CD8-positive, alpha-beta memory T cell (primary cell): ENCODE measurements at regions not wholly inside any gene's neighbourhood (a gene's known extent, or its start where the extent isn't known, plus 50 kb on each side); places are given as distances from the start of the nearest gene placed in this dataset.

Experiments
- CTCF ChIA-PET: fragments of 350-600 bp; sonication (Branson Sonifier 250); formaldehyde crosslinking; loops from one replicate; lab custom pipeline; 2021; ENCODE audit warnings: antibody characterized with exemption; lab: Charles Lee
- POLR2A ChIA-PET: fragments of 350-600 bp; sonication (Branson Sonifier 250); formaldehyde crosslinking; loops from one replicate; lab custom pipeline; 2021; ENCODE audit warnings: antibody characterized with exemption; lab: Charles Lee
- DNase-seq, 5 donors: peaks; one replicate each; pipeline versions ENCODE4 v3.0.0 to v3.0.0-alpha.2; 2020 to 2022; ENCODE audit warnings: mixed read lengths in 1 of 5
- H3K27ac ChIP-seq: one replicate; pipeline ENCODE4 v1.7.0; 2013; ENCODE audit warnings: low read depth, mild to moderate bottlenecking, low read length, moderate library complexity
- H3K27me3 ChIP-seq: 2 replicates; pipeline ENCODE4 v1.7.0; 2013; ENCODE audit warnings: low read length, mild to moderate bottlenecking; ENCODE audit not compliant: insufficient read depth, poor library complexity, severe bottlenecking
- H3K36me3 ChIP-seq: 2 replicates; pipeline ENCODE4 v1.7.0; 2013; ENCODE audit warnings: mild to moderate bottlenecking, low read length, moderate library complexity; ENCODE audit not compliant: insufficient read depth
- H3K4me1 ChIP-seq: 2 replicates; pipeline ENCODE4 v1.7.0; 2013; ENCODE audit warnings: mild to moderate bottlenecking, low read length, moderate library complexity; ENCODE audit not compliant: insufficient read depth
- H3K4me3 ChIP-seq: 2 replicates; pipeline ENCODE4 v1.7.0; 2013; ENCODE audit warnings: mild to moderate bottlenecking, low read length
- H3K9me3 ChIP-seq: 2 replicates; pipeline ENCODE4 v1.7.0; 2013; ENCODE audit warnings: mild to moderate bottlenecking, low read length
- H3K27ac Mint-ChIP-seq, 8 donors: one replicate each; pipeline ENCODE4 v1.8.0; 2020 to 2021; ENCODE audit warnings: mixed read lengths in 8 of 8, mild to moderate bottlenecking in 6 of 8, inconsistent platforms in 3 of 8, moderate library complexity in 3 of 8
- H3K27me3 Mint-ChIP-seq, 2 donors: one replicate each; pipeline ENCODE4 v1.8.0; 2020 to 2021; ENCODE audit warnings: mixed read lengths in 2 of 2, mild to moderate bottlenecking in 1 of 2, moderate library complexity in 1 of 2
- H3K36me3 Mint-ChIP-seq, 3 donors: one replicate each; pipeline ENCODE4 v1.8.0; 2020 to 2021; ENCODE audit warnings: mixed read lengths in 3 of 3, inconsistent platforms in 1 of 3, mild to moderate bottlenecking in 1 of 3
- H3K4me1 Mint-ChIP-seq, 3 donors: one replicate each; pipeline ENCODE4 v1.8.0; 2020 to 2021; ENCODE audit warnings: mixed read lengths in 3 of 3, inconsistent platforms in 1 of 3, mild to moderate bottlenecking in 1 of 3
- H3K4me3 Mint-ChIP-seq, 7 donors: one replicate each; pipeline ENCODE4 v1.8.0; 2020 to 2021; ENCODE audit warnings: mixed read lengths in 7 of 7, mild to moderate bottlenecking in 6 of 7, moderate library complexity in 4 of 7, inconsistent platforms in 2 of 7
- H3K9me3 Mint-ChIP-seq, 5 donors: one replicate each; pipeline ENCODE4 v1.8.0; 2020 to 2022; ENCODE audit warnings: mixed read lengths in 5 of 5, mild to moderate bottlenecking in 3 of 5, moderate library complexity in 2 of 5, inconsistent platforms in 1 of 5

- H3K4me1 Mint-ChIP-seq: no peaks in the 10 kb centered on the region
- Histone ChIP-seq H3K27ac (no peak overlapping the region), H3K4me1 (no peaks in the 10 kb centered on the region), H3K4me3 (no peak overlapping the region), H3K27me3 (no peaks in the 10 kb centered on the region), H3K9me3 (no peaks in the 10 kb centered on the region), H3K36me3 (no peaks in the 10 kb centered on the region)
- no peak overlapping the region for H3K27ac Mint-ChIP-seq
- H3K9me3 Mint-ChIP-seq: peaks cover 2 to 21% (median 12%) of the 10 kb centered on the region in 5 donors
- no peaks in the 10 kb centered on the region for H3K36me3 Mint-ChIP-seq
- ChIA-PET POLR2A (no interaction called here), CTCF (no interaction called here)
- H3K27me3 Mint-ChIP-seq: no peaks in the 10 kb centered on the region
- H3K4me3 Mint-ChIP-seq: no peak overlapping the region
- DNase-seq: no peak
Observed at GRCh38 chr2:81171447-81171846, 866.9 kb upstream of the LRRTM1 start.

GRCh38 chr2:81163583-81163982, 859.0 kb upstream of the LRRTM1 start:
- Histone ChIP-seq H3K36me3 (no peaks in the 10 kb centered on the region), H3K4me3 (no peak overlapping the region), H3K27ac (no peak overlapping the region), H3K9me3 (no peaks in the 10 kb centered on the region), H3K27me3 (no peaks in the 10 kb centered on the region), H3K4me1 (no peaks in the 10 kb centered on the region)
- CTCF ChIA-PET: no interaction called here
- H3K27ac Mint-ChIP-seq: no peak overlapping the region
- peaks cover 5 to 15% (median 11%) of the 10 kb centered on the region in 5 donors for H3K9me3 Mint-ChIP-seq
- POLR2A ChIA-PET: no interaction called here
- H3K4me1 Mint-ChIP-seq: no peaks in the 10 kb centered on the region
- peaks cover 0 to 1% (median 0%) of the 10 kb centered on the region in 3 donors for H3K36me3 Mint-ChIP-seq
- H3K4me3 Mint-ChIP-seq: no peak overlapping the region
- no peaks in the 10 kb centered on the region for H3K27me3 Mint-ChIP-seq
- DNase-seq: no peak

GRCh38 chr2:81158505-81158904, 854.0 kb upstream of the LRRTM1 start:
- H3K36me3 ChIP-seq: no peaks in the 10 kb centered on the region
- no peaks in the 10 kb centered on the region for H3K9me3 ChIP-seq
- Mint-ChIP-seq H3K9me3 (peaks cover 8 to 25% (median 11%) of the 10 kb centered on the region in 5 donors), H3K4me3 (no peak overlapping the region), H3K4me1 (no peaks in the 10 kb centered on the region), H3K27ac (no peak overlapping the region), H3K36me3 (peaks cover 0 to 1% (median 0%) of the 10 kb centered on the region in 3 donors), H3K27me3 (no peaks in the 10 kb centered on the region)
- H3K4me1 ChIP-seq: no peaks in the 10 kb centered on the region
- H3K27ac ChIP-seq: no peak overlapping the region
- CTCF ChIA-PET: no interaction called here
- H3K4me3 ChIP-seq: no peak overlapping the region
- POLR2A ChIA-PET: no interaction called here
- H3K27me3 ChIP-seq: no peaks in the 10 kb centered on the region
- DNase-seq: no peak

GRCh38 chr2:81148323-81148722, 843.8 kb upstream of the LRRTM1 start:
- Histone ChIP-seq H3K27me3 (no peaks in the 10 kb centered on the region), H3K9me3 (no peaks in the 10 kb centered on the region), H3K4me3 (no peak overlapping the region), H3K4me1 (no peaks in the 10 kb centered on the region), H3K36me3 (no peaks in the 10 kb centered on the region), H3K27ac (no peak overlapping the region)
- no peak overlapping the region for H3K27ac Mint-ChIP-seq
- H3K36me3 Mint-ChIP-seq: no peaks in the 10 kb centered on the region
- ChIA-PET CTCF (no interaction called here), POLR2A (no interaction called here)
- no peaks in the 10 kb centered on the region for H3K4me1 Mint-ChIP-seq
- H3K27me3 Mint-ChIP-seq: no peaks in the 10 kb centered on the region
- DNase-seq: no peak
- H3K9me3 Mint-ChIP-seq: peaks cover 10 to 38% (median 23%) of the 10 kb centered on the region in 5 donors
- no peak overlapping the region for H3K4me3 Mint-ChIP-seq

GRCh38 chr2:81136296-81136695, 831.7 kb upstream of the LRRTM1 start:
- DNase-seq: no peak
- Mint-ChIP-seq H3K36me3 (no peaks in the 10 kb centered on the region), H3K9me3 (peaks cover 8 to 32% (median 17%) of the 10 kb centered on the region in 5 donors), H3K4me1 (no peaks in the 10 kb centered on the region), H3K27me3 (no peaks in the 10 kb centered on the region), H3K4me3 (no peak overlapping the region), H3K27ac (no peak overlapping the region)
- ChIA-PET CTCF (no interaction called here), POLR2A (no interaction called here)
- Histone ChIP-seq H3K36me3 (no peaks in the 10 kb centered on the region), H3K27ac (no peak overlapping the region), H3K9me3 (no peaks in the 10 kb centered on the region), H3K27me3 (no peaks in the 10 kb centered on the region), H3K4me1 (no peaks in the 10 kb centered on the region), H3K4me3 (no peak overlapping the region)

- no peak overlapping the region for H3K27ac ChIP-seq
- H3K36me3 ChIP-seq: no peaks in the 10 kb centered on the region
- Mint-ChIP-seq H3K27me3 (no peaks in the 10 kb centered on the region), H3K9me3 (peaks cover 1 to 59% (median 21%) of the 10 kb centered on the region in 5 donors), H3K4me1 (no peaks in the 10 kb centered on the region), H3K4me3 (no peak overlapping the region), H3K27ac (no peak overlapping the region), H3K36me3 (no peaks in the 10 kb centered on the region)
- CTCF ChIA-PET: no interaction called here
- no peaks in the 10 kb centered on the region for H3K9me3 ChIP-seq
- DNase-seq: no peak
- POLR2A ChIA-PET: no interaction called here
- H3K27me3 ChIP-seq: no peaks in the 10 kb centered on the region
- no peak overlapping the region for H3K4me3 ChIP-seq
- no peaks in the 10 kb centered on the region for H3K4me1 ChIP-seq
Observed at GRCh38 chr2:81097361-81097760, 792.8 kb upstream of the LRRTM1 start.

GRCh38 chr2:81093031-81093430, 788.5 kb upstream of the LRRTM1 start:
- no peaks in the 10 kb centered on the region for H3K4me1 Mint-ChIP-seq
- H3K4me3 ChIP-seq: no peak overlapping the region
- H3K27ac Mint-ChIP-seq: no peak overlapping the region
- no peak overlapping the region for H3K27ac ChIP-seq
- H3K36me3 Mint-ChIP-seq: no peaks in the 10 kb centered on the region
- H3K36me3 ChIP-seq: no peaks in the 10 kb centered on the region
- no peaks in the 10 kb centered on the region for H3K9me3 ChIP-seq
- ChIA-PET CTCF (no interaction called here), POLR2A (no interaction called here)
- peaks cover 3 to 38% (median 17%) of the 10 kb centered on the region in 5 donors for H3K9me3 Mint-ChIP-seq
- H3K27me3 Mint-ChIP-seq: no peaks in the 10 kb centered on the region
- H3K4me3 Mint-ChIP-seq: no peak overlapping the region
- no peaks in the 10 kb centered on the region for H3K27me3 ChIP-seq
- H3K4me1 ChIP-seq: no peaks in the 10 kb centered on the region
- DNase-seq: no peak

- ChIA-PET POLR2A (no interaction called here), CTCF (no interaction called here)
- no peaks in the 10 kb centered on the region for H3K4me1 Mint-ChIP-seq
- H3K4me3 Mint-ChIP-seq: no peak overlapping the region
- DNase-seq: no peak
- H3K36me3 Mint-ChIP-seq: no peaks in the 10 kb centered on the region
- Histone ChIP-seq H3K27me3 (no peaks in the 10 kb centered on the region), H3K4me3 (no peak overlapping the region), H3K4me1 (no peaks in the 10 kb centered on the region), H3K27ac (no peak overlapping the region), H3K9me3 (no peaks in the 10 kb centered on the region), H3K36me3 (no peaks in the 10 kb centered on the region)
- no peaks in the 10 kb centered on the region for H3K27me3 Mint-ChIP-seq
- peaks cover 5 to 27% (median 8%) of the 10 kb centered on the region in 5 donors for H3K9me3 Mint-ChIP-seq
- H3K27ac Mint-ChIP-seq: no peak overlapping the region
Observed at GRCh38 chr2:81087646-81088045, 783.1 kb upstream of the LRRTM1 start.

- ChIA-PET POLR2A (no interaction called here), CTCF (no interaction called here)
- no peak overlapping the region for H3K27ac ChIP-seq
- H3K4me1 ChIP-seq: no peaks in the 10 kb centered on the region
- DNase-seq: no peak
- H3K27me3 Mint-ChIP-seq: no peaks in the 10 kb centered on the region
- no peaks in the 10 kb centered on the region for H3K36me3 Mint-ChIP-seq
- H3K4me3 ChIP-seq: no peak overlapping the region
- H3K9me3 ChIP-seq: no peaks in the 10 kb centered on the region
- H3K9me3 Mint-ChIP-seq: peaks cover 7 to 44% (median 13%) of the 10 kb centered on the region in 5 donors
- no peak overlapping the region for H3K27ac Mint-ChIP-seq
- no peak overlapping the region for H3K4me3 Mint-ChIP-seq
- no peaks in the 10 kb centered on the region for H3K36me3 ChIP-seq
- H3K27me3 ChIP-seq: no peaks in the 10 kb centered on the region
- H3K4me1 Mint-ChIP-seq: no peaks in the 10 kb centered on the region
Observed at GRCh38 chr2:81084101-81084500, 779.5 kb upstream of the LRRTM1 start.
